K562 (cell line): ENCODE measurements at regions not wholly inside any gene's neighbourhood (a gene's known extent, or its start where the extent isn't known, plus 50 kb on each side); places are given as distances from the start of the nearest gene placed in this dataset.

ENCODE experiments used
- CTCF ChIP-seq, 3 experiments: IDR thresholded peaks in 2 of 3; conservative IDR thresholded peaks in 1 of 3; 2 replicates each; pipeline ENCODE4 v1.5.1; 2011 to 2012; ENCODE audit warnings: low read length in 3 of 3, mild to moderate bottlenecking in 3 of 3, control low read depth in 2 of 3, improper control_type of control experiment in 1 of 3, inconsistent platforms in 1 of 3, low read depth in 1 of 3, mixed read lengths in 1 of 3, moderate library complexity in 1 of 3; ENCODE audit not compliant: insufficient read depth in 2 of 3
- MAZ ChIP-seq, 2 experiments: fragments of 450-650 bp in 1 of 2; sonication (generic) in 1 of 2; formaldehyde crosslinking; IDR thresholded peaks in 1 of 2; conservative IDR thresholded peaks in 1 of 2; 2 replicates each; pipeline versions ENCODE4 v1.4.0 to v1.5.0; 2020; ENCODE audit warnings: mild to moderate bottlenecking in 1 of 2, missing genetic modification reagents in 1 of 2
- NFRKB ChIP-seq: fragments of 450-650 bp; IDR thresholded peaks from 2 replicates; pipeline ENCODE4 v1.6.1; 2016; ENCODE audit warnings: low read depth
- POLR2A ChIP-seq: fragments of 450-650 bp; conservative IDR thresholded peaks from 2 replicates; pipeline ENCODE4 v1.6.1; 2016
- SRSF9 ChIP-seq: fragments of 200-400 bp; formaldehyde crosslinking; IDR thresholded peaks from 2 replicates; pipeline ENCODE4 v1.6.1; 2017; ENCODE audit warnings: low read depth, low read length, borderline replicate concordance

- TF ChIP-seq POLR2A (no peak), CTCF (IDR thresholded peaks at IDR 0.05 in 2 of 3, conservative IDR thresholded peaks at IDR 0.05 in 1 of 3; ENCODE audit: insufficient read depth in 2 of 3, low read depth in 1 of 3, low read length in 3 of 3) (no peak), SRSF9 (no peak), NFRKB (no peak), MAZ (CRISPR knock-in tag; conservative IDR thresholded peaks at IDR 0.05 in 1 of 2, IDR thresholded peaks at IDR 0.05 in 1 of 2) (no peak)
These were observed 123.2 kb upstream of the VSTM2B start for GRCh38 chr19:29402563-29402962.
